Left renal cortex interstitium (tissue), 4 donors: ENCODE measurements at regions not wholly inside any gene's neighbourhood (a gene's known extent, or its start where the extent isn't known, plus 50 kb on each side); places are given as distances from the start of the nearest gene placed in this dataset.
"Not testable (repeated sequence)": the region's sequence is repeated elsewhere in the genome, so short reads cannot be mapped to it uniquely, and the experiment has no call there.

ENCODE experiments used
- DNase-seq, 4 donors: peaks; one replicate each; pipeline ENCODE4 v3.0.0-alpha.2; 2013; ENCODE audit warnings: low read depth in 4 of 4, low spot score in 2 of 4, missing footprints in 1 of 4

DNA sequence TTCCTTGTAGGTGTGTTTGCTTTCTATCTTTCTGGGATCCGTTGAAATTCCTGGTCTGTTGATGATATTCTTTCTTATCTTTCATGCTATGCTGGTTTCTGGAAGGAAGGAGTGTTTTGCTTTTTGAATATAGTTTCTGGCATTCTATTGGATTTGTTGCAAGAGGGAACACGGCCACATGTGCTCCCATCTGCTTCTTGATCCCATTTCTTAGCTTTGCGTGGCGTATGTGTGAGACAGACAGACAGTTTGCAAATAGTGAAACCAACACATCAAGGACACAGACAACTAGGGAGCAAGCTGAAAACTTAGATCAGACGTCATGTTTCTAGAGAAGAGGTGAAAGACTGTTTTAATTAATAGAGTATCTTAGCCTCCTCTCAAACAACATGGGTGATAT, 261.9 kb upstream of the PUDP start:
- DNase-seq = no peak

DNA sequence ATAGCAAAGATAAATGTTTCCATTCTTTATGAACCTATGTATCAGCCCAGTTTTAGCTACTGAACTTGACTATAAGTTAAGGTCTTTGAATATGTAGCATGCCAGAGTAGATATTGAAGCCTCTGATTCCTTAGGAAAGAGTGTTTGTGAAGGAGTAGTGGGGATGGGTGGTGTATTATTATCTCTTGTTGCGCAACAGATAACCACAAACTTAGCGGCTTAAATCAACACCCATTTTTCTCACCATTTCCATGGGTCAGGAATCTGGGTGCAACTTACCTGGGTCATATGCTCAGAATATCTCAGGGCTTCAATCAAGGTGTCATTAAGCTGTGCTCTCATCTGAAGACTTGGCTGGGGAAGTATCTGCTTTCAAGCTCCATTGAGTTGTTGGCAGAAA, 251.4 kb upstream of the PUDP start:
- DNase-seq = no peak

GRCh38 chrX:7390441-7390840, 242.5 kb upstream of the PUDP start:
- no peak for DNase-seq

- DNase-seq = no peak
Measured at GRCh38 chrX:7389576-7389975, 241.6 kb upstream of the PUDP start.

DNA sequence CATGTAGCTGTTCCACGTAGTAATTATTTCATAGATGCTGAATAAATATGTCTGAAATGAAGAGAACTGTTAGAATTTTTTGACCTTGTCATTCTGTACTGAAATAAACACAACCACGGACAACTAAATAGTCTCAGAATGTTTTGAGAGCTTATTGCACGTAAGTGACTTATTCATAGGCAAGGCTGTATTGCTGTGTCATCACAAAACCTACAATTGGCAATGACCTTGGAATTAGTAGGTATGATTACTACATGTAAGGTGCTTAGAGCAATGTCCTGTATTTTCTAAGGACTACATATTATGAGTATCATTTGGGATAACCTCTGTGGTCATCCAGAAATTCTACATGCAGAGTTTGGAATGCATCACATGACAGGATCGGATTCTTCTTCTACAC, 237.2 kb upstream of the PUDP start:
- no peak for DNase-seq

GRCh38 chrX:7378406-7378805, 230.5 kb upstream of the PUDP start:
- no peak for DNase-seq

DNA sequence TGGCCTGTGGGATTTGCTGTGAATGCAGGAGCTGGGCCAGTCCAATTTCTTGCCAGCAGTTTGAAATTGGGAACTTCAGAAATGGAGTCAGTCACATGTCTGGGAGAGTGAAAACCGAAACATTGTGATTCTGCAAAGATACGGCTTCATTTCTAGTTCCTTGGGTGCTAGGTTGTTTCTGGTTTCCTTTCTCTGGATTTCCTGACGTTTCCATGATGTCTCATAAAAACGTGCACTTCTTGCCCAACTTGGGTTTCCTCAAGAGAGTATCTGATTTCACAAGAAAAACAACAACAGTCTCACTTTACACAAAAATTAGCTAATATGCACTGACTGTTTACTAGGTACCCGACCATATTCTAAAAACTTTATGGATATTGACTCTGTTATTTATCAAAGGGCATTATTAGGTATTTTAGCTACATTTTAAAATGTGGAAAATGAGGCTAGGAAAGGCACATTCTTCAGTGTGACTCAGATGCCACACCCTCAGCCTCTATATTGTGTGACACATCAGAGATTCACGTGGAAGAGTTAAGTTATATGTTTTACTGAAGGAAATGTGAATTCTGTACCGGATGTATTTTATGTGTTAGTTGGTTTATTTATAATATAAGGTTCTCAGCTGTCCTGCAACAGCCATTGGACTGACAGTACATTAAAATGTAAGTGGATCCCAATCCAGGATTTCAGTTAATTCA, 225.0 kb upstream of the PUDP start:
- DNase-seq = no peak

DNA sequence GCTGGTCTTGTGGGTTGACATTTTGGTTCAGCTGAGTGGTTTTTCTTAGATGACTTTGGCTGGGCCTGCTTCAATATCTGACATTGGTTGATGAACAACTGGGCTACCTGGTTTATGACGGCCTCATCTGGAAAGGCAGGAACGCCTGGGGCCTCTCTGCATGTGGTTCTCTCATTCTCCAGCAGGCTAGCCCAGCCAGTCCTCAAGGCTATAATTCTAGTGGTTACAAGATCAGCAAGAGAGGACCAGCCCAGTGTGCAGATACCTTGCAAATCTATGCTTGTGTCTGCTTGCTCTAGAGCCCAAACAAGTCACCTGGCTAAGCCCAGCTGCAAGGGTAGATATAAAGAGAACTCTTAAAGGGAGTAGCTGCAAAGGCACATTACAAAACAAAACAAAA, 214.2 kb upstream of the PUDP start:
- no peak for DNase-seq

DNA sequence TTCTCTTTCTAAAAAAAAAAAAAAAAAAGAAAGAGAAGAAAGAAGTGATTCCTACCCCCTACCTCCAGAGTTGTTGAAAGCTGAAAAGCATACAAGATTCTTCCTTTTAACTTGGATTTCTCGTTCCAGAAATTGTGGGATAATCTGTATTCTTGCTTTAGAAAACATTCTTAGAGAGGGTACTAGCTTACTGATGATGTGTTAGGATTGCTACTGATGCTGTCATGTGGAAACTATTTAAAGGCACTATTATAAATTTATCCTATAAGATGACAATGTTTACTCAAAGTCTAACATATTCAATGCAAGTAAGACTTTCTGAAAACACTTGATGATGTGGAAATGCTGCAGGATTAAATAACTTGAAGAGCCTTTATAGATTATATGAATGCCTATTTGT, 204.0 kb upstream of the PUDP start:
- DNase-seq = no peak

DNA sequence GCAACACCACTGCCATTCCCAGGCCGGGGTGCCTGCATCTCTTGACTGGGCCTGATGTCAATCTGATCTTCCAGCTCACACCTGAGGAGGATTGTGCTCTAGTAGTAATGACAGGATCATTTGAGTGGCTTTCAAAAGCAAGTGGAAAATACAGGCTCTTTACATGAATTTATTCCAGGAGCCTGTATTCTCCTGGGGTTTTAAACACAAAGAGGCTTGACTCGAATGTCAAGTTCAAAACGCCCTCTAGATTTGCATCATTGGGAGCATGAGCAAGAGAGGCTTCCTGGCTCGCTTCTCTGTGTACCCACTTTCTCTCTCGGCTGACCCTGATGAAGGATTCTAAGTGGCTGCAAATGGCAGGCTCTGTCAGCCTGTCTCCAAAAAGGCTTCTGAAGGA, 199.5 kb upstream of the PUDP start:
- no peak for DNase-seq

GRCh38 chrX:7346021-7346420, 198.1 kb upstream of the PUDP start:
- DNase-seq = no peak

DNA sequence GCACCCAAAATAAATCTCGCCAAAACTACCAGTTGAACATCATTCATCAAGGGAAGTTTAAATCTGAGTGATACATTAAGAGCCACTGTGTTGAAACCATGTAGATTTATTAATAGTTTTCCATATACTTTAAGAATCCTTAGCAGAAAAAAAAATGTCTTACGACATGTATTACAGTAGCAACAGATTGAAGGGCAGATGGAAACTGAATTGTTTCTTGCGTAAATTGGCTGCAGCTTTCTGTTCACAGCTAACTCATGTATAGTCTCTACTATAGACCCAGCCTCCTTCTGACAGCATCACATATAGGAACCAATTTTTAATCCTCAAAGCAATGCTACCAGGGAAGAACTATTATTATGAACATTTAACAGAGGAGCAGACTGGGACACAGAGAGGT, 195.2 kb upstream of the PUDP start:
- DNase-seq = no peak

DNA sequence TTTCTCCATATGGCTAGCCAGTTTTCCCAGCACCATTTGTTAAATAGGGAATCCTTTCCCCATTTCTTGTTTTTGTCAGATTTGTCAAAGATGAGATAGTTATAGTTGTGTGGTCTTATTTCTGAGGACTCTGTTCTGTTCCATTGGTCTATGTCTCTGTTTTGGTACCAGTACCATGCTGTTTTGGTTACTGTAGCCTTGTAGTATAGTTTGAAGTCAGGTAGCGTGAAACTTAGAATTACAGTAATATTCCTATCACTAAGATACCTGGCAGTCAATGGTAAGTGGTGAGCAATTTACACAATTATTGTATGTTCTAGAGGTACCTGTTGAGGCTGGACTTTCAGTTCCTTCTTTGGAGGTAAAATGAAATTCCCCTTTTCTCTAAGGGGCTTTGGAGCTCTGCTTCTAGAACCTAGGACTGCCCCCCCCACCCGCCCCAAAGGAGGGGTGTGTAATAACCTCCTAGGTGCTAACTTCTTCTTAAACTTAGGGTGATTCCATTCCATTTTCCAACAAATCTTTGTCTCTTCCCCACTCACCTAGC, 187.9 kb upstream of the PUDP start:
- not testable (repeated sequence) for DNase-seq

DNA sequence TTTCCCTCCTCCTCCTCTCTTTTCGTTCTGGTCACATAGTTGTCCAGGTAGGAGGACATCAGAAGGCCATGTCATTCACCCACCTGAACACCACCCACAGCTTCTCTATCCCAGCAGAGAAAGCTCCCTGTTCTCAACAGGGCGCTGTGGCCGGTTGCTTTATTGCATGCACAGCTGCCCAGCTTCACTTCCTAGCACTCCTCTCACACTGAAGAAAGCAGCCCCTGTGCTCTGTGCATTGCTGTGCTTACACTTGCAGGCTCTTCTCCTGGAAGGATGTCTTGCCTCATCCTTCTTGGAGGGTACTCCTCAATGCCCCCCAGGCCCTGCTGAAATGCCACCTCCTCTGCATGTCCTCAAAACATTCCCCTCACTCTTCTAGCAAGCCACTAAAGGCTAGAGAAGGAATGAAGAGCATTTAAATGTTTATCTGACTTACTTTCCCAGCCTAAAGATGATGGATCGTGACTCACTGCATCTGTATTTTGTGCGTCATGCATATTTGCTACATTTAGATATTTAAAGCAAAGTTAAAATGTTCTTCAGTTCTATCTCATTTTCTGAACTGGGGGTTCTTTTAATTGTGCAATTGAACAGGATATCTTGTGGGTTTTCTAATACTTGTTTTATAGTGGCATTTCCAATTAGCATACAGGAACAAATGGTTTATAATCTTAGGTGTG, 186.4 kb upstream of the PUDP start:
- DNase-seq = no peak

GRCh38 chrX:7330971-7331746, 183.2 kb upstream of the PUDP start:
- DNase-seq = no peak

DNA sequence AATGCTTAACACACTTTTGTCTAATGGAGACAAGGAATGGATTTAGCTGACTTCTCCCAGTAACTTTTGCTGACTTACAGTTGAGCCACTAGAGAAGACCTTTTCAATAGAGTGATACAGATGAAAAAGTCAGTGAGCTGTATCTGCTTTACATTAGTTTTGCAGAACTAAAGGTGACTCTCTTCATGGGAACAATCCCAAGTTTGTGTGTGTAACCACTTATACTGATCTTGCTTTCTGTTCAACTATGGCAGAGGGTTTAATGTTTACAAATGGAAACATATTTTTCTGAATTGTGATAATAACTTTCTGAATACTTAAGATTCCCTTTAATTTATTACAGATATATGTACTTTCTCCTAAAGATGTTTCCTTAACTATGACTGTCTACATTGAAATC, 182.6 kb upstream of the PUDP start:
- DNase-seq = no peak

DNA sequence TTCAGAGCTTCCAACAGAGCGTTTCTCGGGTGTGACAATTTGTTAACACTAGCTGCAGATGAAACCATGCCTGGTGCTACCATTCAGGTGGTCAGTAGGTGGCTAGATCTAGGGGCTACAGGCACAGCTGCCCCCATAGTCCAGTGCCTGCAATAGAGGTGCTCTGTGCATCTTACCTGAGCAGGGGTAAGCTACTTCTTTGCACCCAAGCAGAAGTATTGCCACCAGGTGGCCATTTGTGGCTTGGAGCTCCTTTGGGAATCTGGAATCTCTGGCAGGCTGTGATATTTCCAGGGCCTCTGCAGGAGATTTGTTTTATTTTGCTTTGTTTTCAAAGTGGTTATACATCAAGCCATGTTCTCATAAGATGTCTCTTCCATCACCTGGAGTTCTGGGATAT, 170.7 kb upstream of the PUDP start:
- DNase-seq = no peak

DNA sequence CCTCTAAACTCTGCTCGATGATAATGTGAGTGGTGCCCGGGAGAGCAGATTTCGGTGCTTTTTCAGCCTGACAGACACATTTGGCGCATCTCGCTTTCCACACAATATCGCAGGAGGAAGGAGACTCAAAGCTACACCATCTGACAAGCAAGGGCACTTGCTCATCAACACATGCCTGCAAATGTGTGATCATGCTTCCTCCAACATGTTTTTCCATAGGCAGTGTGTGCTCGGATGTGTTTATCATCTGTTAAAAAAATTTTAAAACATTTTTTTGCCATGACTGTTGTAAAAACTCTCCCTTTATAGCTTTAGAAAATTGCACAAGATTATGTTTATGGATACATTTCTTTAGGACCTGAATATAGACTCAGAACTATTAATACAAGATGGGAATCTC, 170.3 kb upstream of the PUDP start:
- no peak for DNase-seq

GRCh38 chrX:7316887-7317286, 168.9 kb upstream of the PUDP start:
- DNase-seq = no peak

DNA sequence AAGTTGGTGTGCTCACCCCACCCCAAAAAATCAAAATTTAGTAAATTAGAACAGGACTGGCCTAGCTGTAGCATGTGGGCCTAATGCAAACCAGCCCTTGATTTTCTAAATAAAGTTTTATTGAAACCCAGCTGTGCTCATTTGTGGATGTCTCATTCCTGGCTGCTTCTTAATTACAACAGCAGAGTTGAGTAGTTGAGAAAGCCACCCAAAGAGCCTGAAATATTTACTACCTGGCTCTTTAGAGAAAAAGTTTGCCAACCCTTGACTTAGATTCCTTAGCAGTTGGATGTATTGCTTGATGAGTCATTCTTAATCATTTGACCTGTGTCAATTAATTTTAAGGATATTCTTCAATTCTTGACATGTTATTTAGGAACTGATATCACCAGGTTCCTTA, 168.3 kb upstream of the PUDP start:
- no peak for DNase-seq

GRCh38 chrX:7314425-7314824, 166.5 kb upstream of the PUDP start:
- no peak for DNase-seq

DNA sequence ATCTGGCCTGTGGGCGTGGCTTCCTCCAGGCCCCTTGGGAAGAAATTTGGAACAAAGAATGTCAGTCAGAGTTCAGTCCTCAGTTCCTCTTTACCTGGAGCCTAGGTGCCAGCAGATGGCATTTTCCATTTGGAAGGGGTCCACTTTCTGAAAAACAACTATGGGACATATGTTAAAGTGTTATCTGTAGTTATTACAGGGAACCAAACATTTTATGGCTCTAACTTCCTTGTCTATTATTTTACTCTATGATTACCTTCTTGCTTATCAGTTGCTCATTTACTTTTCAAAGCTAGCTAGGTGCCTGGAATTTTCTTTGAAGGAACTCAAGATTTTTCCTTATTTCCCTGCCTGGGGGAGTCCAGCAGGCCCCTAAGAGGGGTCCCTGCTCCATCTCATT, 159.8 kb upstream of the PUDP start:
- no peak for DNase-seq
